ENCODE measurements at regions not wholly inside any gene's neighbourhood (a gene's known extent, or its start where the extent isn't known, plus 50 kb on each side); places are given as distances from the start of the nearest gene placed in this dataset.

GRCh38 chr15:62802612-62803011 lies 239.9 kb upstream of the TPM1 start:
- TF ChIP-seq CTCF (conservative IDR thresholded peaks at IDR 0.05; ENCODE audit: low read depth, low read length): no peak
- no peak for TF ChIP-seq EZH2 (IDR thresholded peaks at IDR 0.05; ENCODE audit: borderline replicate concordance, low read depth, low read length, poor library complexity, severe bottlenecking)

Measured in A673 (cell line).